KG1 (cell line): ENCODE measurements at regions not wholly inside any gene's neighbourhood (a gene's known extent, or its start where the extent isn't known, plus 50 kb on each side); places are given as distances from the start of the nearest gene placed in this dataset.
A peak's percentile ranks its signal among the peaks of the same experiment; 100 is the strongest.
"Not testable (repeated sequence)": the region's sequence is repeated elsewhere in the genome, so short reads cannot be mapped to it uniquely, and the experiment has no call there.

Experiments
- DNase-seq: peaks from one replicate; lab custom pipeline; 2025; lab: John Stamatoyannopoulos, UW

- no peak for DNase-seq
Observed at GRCh38 chr4:111268769-111269414, 646.0 kb upstream of the PITX2 start.

- no peak for DNase-seq
Observed at GRCh38 chr4:111269439-111269838, 646.6 kb upstream of the PITX2 start.

- no peak for DNase-seq
Observed at GRCh38 chr4:111274060-111274459, 651.2 kb upstream of the PITX2 start.

- no peak for DNase-seq
Observed at GRCh38 chr4:111274486-111274885, 651.6 kb upstream of the PITX2 start.

DNA sequence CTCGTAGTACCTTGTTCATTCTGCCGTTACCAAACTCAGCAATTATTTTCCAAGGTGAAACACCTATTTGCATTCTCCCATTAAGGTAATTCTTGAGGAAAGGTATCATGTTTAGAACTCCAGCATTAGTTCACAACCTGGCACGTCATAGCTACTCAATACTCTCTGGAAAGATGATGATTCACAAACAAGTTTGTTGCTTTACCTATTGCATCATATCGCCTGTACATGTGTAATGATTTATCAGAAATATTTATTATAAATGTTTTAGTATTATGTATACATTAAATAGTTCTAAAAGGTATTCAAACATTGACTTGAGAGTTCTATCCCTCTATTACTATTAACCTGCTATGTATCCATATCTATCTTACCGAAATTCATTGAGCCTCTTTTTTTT is 658.3 kb upstream of the PITX2 start:
- DNase-seq, result no peak

DNA sequence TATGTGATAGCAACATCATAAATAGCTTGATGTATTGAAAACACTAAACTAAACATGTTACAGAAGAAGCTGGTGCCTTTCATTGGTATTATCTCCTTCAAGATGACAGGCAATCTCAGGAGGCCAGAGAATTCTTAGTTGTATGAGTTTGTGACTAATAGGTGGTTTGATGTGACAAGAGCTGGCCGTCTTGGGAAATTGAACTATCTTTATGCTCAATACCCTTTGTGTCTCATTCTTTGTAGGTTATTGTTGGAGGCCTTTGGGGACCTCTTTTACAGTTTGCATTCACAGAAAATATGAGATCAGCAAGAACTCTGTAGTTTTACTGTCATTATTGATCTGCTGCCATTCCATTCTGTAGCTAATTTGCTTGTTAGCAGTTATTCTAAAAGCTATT is 659.2 kb upstream of the PITX2 start:
- no peak for DNase-seq

DNA sequence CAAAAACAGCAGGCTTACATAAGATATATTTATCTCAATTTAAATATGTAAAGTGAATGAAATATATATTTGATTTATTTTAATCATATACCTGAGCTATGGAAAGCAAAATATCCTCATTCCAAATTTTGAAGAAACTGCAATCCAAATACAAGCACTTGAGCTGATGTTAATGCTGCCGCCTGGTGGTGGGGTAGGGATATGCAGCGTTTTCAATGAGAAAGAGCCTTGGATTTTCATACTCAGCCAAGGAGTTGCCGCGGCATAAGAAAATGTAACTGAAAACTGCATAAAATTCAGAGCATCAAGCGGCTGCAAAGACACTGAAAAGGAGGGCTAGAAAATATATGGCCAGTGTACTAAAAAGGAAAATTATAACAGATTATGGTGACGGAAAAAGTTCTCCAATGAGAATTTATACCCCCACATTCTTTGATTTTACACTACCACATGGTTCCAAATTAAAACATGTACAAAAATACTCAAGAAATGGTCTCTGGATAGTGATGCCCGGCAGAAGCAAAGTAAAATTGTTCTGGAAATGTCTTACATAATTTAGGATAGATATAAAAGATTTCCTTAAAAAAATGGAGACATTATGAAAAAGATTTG is 660.3 kb upstream of the PITX2 start:
- DNase-seq, result peak; percentile 58

GRCh38 chr4:111296466-111296865 is 673.6 kb upstream of the PITX2 start:
- no peak for DNase-seq

DNA sequence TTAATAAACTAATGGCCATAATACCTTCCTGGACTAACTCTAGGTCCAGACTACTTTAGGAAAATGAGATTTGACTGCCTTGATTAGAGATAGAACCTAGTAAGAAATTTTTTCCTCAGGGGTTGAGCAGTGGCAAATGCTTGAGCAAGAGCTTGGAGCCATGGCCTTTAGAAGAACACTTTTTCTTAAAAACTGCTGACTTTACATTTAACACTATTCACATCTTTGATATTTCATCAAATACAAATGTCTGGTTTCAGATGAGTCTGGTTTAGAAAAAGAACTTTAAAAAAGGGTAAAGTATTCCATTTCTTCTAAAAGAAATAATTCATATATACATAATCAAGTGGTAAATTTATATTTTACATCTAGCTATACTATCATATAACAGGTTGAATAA is 680.9 kb upstream of the PITX2 start:
- no peak for DNase-seq

DNA sequence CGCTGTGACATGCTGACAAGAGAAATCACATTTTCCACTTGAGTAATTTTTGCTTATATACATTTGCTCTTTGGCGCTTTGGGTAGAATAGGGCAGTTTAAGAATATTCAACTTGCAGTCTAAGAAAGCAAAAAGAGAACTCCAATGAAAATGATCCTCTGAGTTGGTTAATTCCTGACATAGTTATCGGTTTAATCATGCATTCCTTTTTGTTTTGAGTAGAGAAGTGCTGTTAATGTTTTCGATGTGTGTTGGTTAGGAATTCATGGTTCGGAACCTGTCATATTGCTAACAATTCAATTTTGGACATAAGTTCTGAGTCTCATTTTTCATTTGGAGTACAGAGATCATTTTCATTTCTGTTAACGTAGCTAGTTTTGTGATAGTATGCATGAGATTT is 700.6 kb upstream of the PITX2 start:
- no peak for DNase-seq

GRCh38 chr4:111323916-111324315 is 701.0 kb upstream of the PITX2 start:
- DNase-seq, result no peak

GRCh38 chr4:111326450-111326849 is 703.6 kb upstream of the PITX2 start:
- DNase-seq, result no peak

DNA sequence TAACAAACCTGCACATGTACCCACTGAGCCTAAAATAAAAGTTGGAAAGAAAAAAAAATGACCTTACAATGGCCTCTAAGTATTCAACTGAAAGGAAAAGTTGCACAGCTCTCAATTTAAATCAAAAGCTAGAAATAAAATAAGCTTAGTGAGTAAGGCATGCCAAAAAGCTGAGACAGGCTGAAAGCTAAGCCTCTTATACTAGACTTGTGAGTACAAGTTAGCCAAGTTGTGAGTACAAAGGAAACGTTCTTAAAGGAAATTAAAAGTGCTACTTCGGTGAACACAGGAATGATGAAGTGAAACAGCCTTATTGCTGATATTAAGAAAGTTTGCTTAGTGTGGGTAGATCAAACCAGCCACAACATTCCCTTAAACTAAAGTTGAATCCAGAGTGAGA is 707.9 kb upstream of the PITX2 start:
- no peak for DNase-seq

DNA sequence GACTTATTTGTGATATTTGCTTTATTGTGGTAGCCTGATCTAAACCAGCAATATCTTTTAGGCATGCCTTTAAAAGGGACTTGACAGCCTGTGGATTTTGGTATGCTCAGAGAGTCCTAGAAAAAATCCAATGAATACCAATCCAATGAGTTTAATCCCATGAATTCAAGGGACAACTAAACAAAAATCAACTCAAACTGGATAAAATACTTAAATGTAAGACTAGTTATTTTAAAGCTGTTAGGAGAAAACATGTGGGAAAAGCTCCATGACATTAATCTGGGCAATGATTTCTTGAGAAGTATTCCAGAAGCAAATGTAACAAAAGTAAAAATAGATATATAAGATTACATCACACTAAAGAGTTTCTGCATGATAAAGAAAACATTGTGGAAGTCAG is 711.5 kb upstream of the PITX2 start:
- DNase-seq, result no peak

DNA sequence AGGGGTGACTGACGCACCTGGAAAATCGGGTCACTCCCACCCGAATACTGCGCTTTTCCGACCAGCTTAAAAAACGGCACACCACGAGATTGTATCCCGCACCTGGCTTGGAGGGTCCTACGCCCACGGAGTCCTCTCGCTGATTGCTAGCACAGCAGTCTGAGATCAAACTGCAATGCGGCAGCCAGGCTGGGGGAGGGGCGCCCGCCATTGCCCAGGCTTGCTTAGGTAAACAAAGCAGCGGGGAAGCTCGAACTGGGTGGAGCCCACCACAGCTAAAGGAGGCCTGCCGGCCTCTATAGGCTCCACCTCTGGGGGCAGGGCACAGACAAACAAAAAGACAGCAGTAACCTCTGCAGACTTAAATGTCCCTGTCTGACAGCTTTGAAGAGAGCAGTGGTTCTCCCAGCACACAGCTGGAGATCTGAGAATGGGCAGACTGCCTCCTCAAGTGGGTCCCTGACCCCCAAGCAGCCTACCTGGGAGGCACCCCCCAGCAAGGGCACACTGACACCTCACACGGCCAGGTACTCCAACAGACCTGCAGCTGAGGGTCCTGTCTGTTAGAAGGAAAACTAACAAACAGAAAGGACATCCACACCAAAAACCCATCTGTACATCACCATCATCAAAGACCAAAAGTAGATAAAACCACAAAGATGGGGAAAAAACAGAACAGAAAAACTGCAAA is 714.5 kb upstream of the PITX2 start:
- not testable (repeated sequence) for DNase-seq

DNA sequence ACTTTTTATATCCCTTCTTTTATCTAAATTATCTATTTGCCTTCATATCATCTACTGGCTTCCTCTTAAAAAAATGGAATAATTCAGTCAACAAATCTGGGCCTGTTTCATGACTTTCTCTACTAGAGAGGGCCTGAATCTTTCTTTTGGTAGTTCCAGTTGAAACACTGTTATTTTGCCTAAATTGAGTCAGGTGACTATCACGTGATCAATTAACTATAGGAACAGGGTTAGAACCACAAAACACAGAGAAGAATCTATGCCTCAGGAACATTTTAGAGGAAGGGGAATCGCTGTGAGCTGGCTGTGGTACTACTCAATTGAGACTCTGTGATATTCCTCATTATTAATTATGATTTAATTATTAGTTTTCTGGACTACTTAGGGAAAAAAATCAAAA is 736.7 kb upstream of the PITX2 start:
- DNase-seq, result no peak

- no peak for DNase-seq
Observed at GRCh38 chr4:111360906-111361305, 738.0 kb upstream of the PITX2 start.

DNA sequence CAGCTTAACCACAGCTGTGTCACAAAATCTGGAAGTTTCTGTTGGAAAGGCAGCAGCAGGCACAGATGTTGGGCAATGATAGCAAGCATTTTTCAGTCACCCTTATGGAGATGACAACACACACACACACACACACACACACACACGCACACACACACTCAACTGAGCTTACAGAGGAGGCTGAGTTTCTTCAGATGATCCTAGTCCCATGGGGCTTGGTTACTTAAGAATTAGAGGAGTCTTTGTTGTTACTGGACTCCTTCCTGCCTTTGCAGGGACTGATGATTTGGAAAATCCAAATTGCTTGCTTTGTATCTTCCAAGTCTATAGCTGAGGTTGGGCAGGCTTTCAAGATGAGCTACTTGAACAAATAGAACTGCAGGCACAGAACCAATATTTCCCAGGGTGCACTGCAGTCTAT is 740.1 kb upstream of the PITX2 start:
- no peak for DNase-seq

- DNase-seq, result not testable (repeated sequence)
Observed at GRCh38 chr4:111377880-111378279, 755.0 kb upstream of the PITX2 start.

- no peak for DNase-seq
Observed at GRCh38 chr4:111388561-111388960, 756.7 kb upstream of the FAM241A start.

- DNase-seq, result no peak
Observed at GRCh38 chr4:111391829-111392228, 753.4 kb upstream of the FAM241A start.

GRCh38 chr4:111393781-111394180 is 751.5 kb upstream of the FAM241A start:
- no peak for DNase-seq

DNA sequence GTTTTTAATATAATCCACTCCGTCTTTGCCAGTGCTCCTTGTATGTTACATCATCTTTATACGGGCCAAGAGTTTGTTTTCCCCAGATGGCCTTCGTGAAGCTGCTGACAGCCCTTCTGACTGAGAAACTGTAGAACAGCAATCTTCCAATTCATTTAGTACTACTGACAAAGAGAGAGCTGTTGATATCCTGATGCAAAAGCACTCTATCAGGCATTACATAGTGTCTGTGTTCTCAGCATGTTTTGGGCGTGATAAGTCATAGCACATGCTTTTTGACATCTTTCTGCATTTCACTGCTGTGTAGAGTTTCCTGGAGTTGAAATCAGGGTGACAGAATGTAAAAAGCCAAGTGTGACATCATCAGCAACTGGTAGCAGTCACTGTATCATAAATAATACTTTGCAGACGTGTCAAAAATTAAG is 746.3 kb upstream of the FAM241A start:
- DNase-seq, result no peak

DNA sequence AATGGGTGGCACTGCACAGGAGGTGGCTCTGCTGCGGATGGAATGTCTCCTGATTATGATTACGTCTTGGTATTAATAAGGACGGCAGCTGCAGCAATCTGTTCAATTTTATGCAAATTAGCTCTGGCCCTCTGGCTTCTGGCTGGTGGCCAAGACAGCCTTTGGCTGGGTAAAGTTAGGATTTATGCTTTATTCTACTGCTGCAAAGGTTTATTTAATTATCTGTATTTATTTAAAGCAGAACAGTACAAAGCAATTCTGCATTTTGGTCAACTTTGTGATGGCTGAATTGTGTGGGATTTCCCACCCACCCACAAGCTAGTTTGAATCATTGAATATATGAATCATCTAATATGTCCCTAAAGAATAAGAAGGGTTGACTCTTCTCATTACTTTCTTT is 745.6 kb upstream of the FAM241A start:
- DNase-seq, result no peak
